ENCODE measurements at regions not wholly inside any gene's neighbourhood (a gene's known extent, or its start where the extent isn't known, plus 50 kb on each side); places are given as distances from the start of the nearest gene placed in this dataset.

DNA sequence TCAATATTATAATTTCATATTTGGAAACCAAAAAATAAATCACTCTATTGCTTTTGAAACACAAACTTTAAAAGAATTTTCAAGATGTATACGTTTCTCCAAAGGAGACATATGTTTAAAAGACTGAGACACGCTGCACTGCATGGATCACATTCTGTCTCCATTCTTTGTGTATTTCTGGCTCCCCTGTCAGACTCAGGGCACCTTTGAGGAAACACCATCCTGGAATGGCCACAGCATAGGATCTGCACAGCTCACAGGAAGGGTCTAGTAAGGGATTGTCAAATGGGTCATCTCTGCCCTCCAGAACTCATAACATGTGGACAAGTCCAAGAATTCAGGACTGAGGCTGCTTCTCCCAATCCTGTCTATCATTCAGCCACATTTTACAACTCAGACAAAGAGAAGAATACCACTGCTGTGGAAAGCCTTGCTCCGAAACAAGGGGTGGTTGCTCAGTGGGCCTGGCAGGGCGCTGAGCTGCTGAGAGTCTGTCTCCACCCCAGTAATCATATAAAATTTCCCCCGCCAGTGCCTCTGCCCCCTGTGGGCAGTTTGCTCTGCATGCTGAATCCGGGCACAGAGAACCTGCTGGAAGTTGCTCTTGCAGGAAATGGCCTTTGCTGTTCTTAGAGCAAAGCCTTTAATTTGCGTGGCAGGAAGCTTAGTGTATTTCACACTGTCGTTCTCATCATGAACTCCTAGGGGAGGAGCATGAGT is 85.3 kb upstream of the KLHL29 start:
- H3K4me3 ChIP-seq (replicated peaks; ENCODE audit: low read depth, low read length): no peak overlapping the region
- DNase-seq (ENCODE audit: extremely low read depth, low read depth): no peak
- TF ChIP-seq, protein P1, sequence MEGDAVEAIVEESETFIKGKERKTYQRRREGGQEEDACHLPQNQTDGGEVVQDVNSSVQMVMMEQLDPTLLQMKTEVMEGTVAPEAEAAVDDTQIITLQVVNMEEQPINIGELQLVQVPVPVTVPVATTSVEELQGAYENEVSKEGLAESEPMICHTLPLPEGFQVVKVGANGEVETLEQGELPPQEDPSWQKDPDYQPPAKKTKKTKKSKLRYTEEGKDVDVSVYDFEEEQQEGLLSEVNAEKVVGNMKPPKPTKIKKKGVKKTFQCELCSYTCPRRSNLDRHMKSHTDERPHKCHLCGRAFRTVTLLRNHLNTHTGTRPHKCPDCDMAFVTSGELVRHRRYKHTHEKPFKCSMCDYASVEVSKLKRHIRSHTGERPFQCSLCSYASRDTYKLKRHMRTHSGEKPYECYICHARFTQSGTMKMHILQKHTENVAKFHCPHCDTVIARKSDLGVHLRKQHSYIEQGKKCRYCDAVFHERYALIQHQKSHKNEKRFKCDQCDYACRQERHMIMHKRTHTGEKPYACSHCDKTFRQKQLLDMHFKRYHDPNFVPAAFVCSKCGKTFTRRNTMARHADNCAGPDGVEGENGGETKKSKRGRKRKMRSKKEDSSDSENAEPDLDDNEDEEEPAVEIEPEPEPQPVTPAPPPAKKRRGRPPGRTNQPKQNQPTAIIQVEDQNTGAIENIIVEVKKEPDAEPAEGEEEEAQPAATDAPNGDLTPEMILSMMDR (IDR thresholded peaks at IDR 0.05; ENCODE audit: low read depth, low read length, missing control alignments): no peak

DNA sequence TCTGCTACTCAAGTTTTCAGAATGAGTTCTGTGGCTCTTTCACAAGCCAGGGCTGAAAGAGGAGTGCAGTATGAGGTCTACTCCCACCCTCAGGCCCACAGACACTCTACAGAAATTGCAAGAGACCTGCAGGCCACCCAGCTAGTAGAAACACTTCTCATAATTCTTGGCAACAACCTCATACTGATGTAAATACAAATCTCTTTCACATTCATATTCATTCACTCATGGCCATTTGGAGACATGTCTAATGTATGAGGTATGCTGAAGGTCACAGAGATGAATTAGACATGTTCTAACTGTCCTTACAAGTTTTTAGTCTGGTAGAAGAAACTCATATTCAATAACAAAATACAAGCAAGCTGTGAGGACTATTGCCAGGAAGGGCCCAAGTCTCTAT is 83.8 kb upstream of the KLHL29 start:
- TF ChIP-seq, protein P1 (IDR thresholded peaks at IDR 0.05; ENCODE audit: low read depth, low read length, missing control alignments): no peak
- DNase-seq (ENCODE audit: extremely low read depth, low read depth): no peak
- H3K4me3 ChIP-seq (replicated peaks; ENCODE audit: low read depth, low read length): no peak overlapping the region

DNA sequence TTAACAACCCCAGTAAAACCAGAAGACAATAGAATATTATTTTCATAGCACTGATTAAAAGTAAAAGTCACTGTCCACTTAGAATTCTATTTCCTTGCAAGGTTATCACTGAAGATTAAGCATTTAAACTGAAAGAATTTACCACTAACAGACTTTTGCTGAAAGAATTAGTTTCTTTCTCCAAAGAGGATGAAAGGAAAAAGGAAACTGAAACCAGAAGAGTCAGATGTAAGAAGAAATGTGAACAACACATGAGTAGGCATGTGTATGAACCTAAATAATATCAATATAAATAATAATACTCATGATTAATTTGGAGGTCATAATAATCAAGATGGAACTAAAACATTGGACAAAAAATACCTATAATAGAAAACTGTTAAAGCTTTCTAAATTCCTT is 82.4 kb upstream of the KLHL29 start:
- no peak for DNase-seq (ENCODE audit: extremely low read depth, low read depth)
- TF ChIP-seq, protein P1 (IDR thresholded peaks at IDR 0.05; ENCODE audit: low read depth, low read length, missing control alignments): no peak
- H3K4me3 ChIP-seq (replicated peaks; ENCODE audit: low read depth, low read length): no peak overlapping the region

DNA sequence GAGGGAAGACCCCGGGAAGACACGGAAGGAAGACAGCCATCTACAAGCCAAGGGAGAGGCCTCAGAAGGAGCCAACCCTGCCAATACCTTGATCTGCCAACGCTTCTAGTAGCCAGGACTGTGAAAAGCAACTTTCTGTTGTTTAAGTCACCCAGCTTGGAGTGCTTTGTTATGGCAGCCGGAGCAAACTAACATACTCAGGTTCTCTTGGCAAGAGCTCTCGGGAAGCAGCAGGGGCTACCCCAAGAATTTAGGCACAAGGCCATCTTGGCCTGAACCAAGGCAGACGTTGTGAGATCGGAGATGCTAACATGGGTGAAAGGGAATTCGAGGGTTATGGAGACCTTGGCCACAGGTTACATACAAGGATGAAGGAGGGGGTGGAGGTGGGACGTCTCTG is 78.6 kb upstream of the KLHL29 start:
- TF ChIP-seq, protein P1 (IDR thresholded peaks at IDR 0.05; ENCODE audit: low read depth, low read length, missing control alignments): no peak
- no peak overlapping the region for H3K4me3 ChIP-seq (replicated peaks; ENCODE audit: low read depth, low read length)
- DNase-seq (ENCODE audit: extremely low read depth, low read depth): no peak

DNA sequence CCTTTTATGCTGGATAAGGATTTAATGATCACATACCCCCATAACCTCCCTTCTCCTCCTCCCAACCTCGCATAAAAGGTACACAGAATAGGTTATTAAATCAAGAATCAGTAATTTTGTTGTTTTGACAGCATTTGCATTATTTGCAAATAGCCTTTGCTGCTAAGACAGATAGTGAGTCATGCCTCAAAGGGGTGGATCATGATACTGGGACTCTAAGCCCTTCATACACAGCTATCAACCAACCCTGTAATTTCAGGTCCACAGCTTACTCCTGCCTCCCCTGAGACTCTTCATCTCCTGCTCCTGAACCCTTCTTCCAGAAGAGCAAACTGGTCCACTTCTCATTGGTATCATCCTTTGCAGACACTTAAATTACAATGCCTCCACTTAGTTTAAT is 73.8 kb upstream of the KLHL29 start:
- no peak overlapping the region for H3K4me3 ChIP-seq (replicated peaks; ENCODE audit: low read depth, low read length)
- no peak for DNase-seq (ENCODE audit: extremely low read depth, low read depth)
- TF ChIP-seq, protein P1 (IDR thresholded peaks at IDR 0.05; ENCODE audit: low read depth, low read length, missing control alignments): no peak

DNA sequence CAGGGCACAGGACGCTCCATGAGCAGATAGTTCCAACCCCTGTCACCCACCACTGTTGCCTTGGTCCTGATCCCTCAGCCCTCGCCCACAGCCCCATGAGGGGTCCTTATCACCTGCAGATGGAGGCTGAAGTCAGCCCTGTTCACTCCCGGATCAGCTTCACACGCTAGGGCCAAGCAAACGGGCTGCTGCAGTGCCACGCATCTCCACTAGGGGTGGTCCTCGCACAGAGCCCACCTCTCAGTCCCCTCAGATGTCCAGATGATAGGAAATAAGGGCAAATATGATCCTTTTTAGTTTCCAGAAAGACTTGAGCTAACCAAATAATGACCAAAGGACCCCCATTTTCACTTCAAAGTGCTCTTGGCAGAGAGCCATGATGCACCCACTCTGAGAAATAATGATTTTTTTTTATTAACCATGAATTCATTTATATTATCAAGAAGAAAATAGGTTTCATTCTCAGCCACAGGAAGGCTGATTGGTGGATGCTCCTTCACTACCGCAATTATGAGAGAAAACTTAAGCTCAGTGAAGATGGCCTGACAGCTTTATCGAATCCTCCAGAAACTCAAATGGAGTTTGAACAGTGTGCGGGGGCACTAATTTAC is 71.9 kb upstream of the KLHL29 start:
- no peak overlapping the region for H3K4me3 ChIP-seq (replicated peaks; ENCODE audit: low read depth, low read length)
- TF ChIP-seq, protein P1 (IDR thresholded peaks at IDR 0.05; ENCODE audit: low read depth, low read length, missing control alignments): peak; percentile 92
- no peak for DNase-seq (ENCODE audit: extremely low read depth, low read depth)

All from HFF-Myc (cell line).